HG02973 (cell line): ENCODE measurements at regions not wholly inside any gene's neighbourhood (a gene's known extent, or its start where the extent isn't known, plus 50 kb on each side); places are given as distances from the start of the nearest gene placed in this dataset.

Experiments used
- ATAC-seq: cut with Tn5 transposase; IDR thresholded peaks from one replicate; pipeline ENCODE4 v1.9.1; 2021; ENCODE audit warnings: moderate library complexity; ENCODE audit not compliant: unreplicated experiment

DNA sequence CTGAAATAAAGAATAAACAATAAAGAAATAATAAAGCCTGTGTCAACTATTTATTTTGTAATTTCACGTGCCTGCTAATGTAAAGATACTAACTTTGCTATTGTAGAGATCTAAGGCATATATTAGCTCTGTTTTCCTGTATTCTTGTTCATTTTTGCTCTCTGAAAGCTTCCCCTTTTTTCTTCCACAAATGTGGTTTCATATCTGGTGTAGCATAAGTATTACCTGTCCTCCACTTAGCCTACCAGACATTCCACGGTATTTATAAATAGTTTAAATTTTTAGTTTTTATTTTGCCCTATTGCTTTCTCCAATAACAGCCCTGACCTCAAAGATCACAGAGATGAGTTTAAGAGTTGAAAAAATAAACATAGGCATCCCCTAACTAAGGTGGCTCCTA, 92.6 kb upstream of the ATP2B1 start:
- no peak for ATAC-seq

DNA sequence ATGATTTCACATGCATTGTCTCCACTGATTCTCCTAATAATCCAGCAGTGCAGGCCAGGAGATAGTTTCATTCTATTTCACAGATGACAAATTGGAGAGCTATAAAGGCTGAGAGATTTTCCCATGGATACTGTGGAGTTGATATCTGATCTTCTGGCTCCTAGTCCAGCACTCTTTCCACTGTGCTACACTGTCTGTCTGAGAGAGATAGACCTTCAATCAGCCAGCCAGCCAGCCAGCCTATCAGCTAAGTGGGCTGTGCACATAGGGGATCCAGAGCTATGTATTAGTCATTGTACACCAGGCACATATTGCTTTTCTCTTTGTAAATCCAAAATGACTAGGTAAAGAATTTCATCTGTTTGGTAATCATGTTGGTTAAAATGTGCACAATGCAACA, 91.8 kb upstream of the ATP2B1 start:
- no peak for ATAC-seq

DNA sequence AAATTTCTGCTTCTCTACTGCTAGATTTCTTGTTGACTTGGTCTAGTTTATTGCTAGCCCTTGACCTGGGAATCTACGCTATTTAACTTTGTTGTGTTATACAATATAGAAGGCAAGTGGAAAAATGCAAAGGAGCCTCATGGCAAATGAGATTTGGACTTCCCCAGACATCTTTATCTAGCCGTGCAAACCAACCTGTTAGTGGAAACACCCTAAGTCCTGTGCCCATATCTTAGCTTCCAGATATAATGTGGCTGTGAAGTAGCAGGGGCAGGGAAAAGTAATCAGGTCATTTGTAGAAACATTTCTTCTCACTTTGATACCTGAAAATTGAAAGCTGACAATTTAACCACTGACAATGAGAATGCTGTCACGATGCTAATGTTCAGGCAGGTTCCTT, 90.7 kb upstream of the ATP2B1 start:
- no peak for ATAC-seq

DNA sequence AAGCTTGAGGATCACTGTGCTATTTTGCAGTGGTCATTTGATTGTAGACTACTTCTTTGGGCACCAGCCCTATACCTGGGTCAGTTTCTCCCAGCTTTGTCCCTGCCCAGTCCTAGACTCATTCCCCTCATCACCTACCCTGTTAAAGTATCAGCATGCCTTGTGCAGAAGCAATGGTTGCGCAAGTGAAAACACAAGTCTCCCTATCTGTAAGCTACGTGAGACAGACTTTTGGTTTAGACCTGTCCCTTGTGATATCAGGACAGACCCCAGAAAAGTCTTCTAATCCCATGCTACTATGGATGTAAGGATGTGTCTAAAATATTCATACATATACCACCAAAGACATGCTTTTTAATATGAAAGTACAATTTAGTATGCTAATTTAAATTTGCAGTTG, 88.8 kb upstream of the ATP2B1 start:
- ATAC-seq = no peak

DNA sequence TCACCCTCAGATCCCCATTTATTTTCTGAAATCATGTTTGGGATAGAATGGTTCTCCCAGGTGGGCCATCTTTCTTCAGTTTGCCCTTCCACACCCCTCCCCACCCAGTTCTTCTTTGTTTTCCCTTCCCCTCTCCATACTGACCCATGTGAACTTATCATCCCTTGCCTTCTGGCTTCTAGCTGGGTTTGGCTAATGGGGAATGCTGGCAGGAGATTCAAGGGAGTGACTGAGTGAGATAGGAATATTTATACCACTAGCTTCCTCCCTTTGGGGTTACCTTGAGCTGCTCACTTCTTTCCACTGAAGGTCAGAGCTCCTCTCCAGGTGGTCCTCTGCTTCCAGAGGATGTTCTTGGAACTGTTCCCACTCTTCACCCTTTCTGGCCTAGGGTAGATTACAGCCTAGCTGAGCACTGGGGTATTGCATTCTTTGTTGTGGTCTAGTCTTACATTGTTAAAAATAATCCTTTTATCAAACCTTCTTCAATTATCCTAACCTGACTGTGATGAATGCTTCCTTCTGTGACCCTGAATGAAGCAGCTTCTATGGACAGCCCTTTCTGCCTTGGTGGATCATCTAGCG, 88.3 kb upstream of the ATP2B1 start:
- ATAC-seq = no peak

DNA sequence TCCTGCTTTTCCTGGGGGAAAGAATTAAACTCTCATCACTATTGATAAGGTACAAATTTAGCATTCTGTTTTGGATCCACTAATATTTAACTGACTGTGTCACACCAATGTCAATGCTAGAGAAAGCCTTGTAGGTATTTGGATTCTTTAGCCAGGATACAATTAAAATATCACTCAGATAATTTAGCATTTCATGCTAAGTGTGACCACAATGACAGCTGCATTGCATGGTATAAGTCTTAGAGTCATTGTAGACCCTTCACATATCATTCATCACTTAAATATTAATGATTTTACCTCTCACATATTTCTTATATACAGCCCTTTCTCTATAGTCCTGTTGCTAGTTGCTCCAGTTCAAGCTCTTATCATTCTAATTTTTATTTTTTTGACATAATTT, 85.3 kb upstream of the ATP2B1 start:
- no peak for ATAC-seq

DNA sequence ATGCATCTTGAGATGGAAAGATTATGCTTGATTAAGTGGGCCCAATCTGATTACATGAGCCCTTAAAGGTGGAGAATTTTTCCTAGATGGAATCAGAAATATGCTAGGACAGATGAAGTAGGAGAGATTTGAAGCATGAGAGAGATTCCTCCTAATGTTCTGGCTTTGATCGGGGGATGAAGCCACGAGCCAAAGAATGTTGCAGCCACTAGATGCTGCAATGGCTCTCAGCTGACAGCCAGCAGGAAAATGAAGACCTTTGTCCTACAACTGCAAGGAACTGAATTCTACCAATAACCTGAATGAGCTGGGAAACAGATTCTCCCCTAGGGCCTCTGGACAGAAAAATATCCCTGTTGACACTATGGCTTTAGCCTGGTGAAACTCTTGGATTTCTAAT, 82.6 kb upstream of the ATP2B1 start:
- no peak for ATAC-seq

DNA sequence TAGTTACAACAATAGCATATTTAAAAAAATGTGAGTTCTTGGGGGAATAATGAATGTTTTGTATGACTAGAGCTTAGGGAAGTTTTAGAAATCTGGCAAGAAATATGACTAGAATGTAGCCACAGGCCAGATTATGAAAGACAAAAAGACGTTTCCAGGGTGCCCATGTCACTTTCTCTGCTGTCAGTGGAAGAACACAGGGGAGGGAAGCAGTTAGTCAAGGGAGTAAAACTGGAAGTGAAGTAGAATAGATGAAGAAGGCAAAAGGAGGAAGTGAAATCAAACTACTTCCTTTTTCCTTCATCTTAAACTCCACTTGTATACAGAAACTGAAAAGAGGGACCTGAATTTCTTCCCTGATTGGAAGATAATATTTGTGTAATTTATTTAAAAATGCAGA, 81.2 kb upstream of the ATP2B1 start:
- ATAC-seq = peak; percentile 88

DNA sequence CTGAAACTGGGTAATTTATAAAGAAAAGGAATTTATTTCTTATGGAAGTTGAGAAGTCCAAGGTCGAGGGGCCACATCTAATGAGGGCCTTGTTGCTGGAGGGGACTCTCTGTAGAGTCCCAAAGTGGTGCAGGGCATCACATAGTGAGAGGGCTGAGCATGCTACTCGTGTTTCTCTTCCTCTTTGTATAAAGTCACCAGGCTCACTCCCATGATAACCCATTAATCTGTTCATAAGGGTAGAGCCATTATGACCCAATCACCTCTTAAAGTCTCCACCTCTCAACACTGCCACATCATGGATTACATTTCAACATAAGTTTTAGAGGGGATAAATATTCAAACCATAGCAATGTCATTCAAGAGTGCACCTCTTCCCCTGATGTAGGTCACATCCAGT, 79.1 kb upstream of the ATP2B1 start:
- no peak for ATAC-seq

DNA sequence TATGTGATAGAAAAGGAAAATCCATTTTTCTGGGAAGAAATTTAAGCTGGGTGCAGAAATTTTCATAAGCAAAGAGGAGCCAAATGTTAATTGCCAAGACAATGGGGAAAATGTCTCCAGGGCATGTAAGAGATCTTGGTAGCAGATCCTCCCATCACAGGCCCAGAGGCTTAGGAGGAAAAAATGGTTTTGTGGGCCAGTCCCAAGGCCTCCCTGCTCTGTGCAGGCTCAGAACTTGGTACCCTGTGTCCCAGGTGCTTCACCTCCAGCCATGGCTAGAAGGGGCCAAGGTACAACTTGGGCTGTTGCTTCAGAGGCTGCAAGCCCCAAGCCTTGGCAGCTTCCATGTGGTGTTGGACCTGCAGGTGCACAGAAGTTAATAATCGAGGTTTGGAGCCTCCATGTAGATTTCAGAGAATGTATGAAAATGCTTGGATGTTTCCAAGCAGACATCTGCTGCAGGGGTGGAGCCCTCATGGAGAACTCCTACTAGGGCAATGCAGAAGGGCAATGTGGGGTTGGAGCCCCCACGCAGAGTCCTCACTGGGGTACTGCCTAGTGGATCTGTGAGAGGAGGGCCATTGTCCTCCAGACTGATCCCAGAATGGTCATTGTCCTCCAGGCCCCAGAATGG, 77.7 kb upstream of the ATP2B1 start:
- no peak for ATAC-seq

DNA sequence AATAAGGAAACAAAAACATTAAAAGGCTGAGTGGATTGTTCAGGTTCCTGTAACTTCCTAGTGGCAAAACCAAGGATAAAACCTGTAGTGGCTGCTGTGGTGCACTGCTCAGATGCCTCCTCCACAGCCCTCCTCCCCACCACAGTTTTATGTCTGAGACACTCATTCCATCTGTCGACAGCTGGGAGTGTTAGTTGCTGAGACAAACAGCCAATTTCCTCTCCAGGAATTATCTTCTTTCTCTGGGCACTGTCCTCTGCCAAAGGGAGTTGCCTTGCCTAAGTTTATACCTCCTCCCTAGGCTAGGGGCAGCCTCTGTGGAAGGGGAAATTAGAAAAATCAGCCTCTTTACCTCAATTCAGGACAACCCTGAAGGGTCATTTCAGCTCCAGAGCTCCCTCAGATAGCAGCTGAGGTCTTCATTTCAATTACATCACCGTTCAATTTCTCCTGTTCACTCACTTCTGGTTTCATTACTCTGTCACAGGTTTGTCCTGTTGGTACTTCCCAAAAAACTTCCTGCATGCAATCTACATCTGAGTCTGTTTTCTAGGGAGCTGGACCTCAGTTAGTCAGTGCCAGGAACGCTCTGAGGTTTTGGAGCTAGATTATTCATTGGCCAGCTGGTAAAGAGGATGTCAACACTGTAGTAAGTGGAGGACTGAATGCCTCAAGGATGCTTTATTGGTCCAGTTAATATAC, 74.9 kb upstream of the ATP2B1 start:
- ATAC-seq = no peak

DNA sequence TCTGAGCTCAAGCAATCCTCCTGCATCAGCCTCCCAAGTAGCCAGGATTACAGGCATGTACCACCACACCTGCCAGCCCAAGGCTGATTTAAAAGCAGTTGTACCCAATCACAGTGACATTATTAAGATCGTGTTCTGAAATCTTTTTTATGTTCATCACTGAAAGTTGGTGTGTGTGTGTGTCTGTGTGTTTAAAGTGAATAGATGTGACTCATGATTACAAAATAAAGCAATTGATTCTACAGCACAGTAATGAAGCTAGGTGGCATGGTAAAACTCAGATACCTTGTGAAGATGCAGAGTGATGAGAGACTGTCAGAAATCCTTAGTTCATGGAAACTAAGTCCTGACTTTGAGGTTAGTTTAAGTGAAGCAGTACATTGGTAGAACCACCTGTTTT, 74.2 kb upstream of the ATP2B1 start:
- no peak for ATAC-seq

DNA sequence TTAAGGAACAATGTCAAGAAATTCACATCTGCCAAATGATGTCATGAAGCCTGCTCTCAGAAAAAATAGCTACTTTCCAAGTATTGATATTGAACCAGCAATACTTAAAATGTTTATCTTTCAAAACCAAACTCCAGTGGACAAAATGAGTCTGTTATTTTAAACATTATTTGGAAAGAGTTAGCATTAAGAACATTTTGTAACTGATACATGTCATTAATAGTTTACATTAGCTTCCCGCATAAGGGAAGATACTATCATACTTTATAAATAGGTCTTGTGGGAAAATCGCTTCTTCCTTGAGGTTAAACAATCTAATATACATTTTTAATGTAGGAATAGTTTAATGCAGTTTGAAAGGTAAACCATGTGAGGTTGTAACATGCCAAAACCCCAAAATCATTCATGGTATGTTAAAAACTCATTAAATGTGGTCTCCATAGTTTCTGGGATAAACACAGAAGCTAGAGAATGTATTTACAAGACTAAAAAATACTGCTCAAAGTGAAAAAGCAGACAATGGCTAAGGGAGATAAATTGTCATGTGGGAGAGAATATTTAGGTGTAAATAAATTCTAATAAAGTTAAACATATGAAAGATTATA, 73.4 kb upstream of the ATP2B1 start:
- ATAC-seq = no peak

DNA sequence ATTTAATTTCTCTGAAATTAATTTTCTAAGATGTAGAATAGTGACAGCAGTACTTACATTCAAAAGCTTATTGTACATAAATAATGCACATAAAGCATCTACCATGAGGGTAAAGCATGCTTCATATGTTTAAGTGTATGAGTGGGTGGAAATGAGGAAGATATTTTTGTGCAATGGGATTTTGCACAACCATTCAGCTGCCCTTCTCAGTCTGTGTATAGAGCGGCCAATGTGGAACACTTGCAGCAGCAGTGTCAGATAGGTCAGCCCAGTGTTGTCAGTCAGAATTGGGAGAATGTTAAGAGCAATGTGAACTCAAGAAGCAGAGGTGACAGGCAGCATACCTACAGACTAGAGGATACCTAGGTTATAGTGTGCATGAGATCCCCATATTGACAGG, 72.5 kb upstream of the ATP2B1 start:
- no peak for ATAC-seq

DNA sequence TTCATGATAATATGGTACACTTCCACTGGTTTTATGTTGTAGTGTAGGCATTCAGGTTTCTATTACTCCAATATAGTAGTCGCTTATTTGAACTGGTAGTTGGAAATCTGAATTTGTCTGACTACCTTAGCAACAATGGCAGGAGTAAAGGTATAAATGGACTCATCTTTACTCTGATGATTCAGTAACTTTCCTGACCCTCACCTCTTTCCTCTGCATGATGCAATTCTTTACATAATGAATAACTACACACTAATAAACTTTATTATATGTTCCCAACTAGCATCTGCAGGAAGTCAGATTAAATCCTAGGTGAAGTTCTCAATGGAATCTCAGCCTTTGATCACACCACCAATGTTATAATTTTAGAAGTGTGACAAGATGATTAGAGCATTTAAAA, 70.5 kb upstream of the ATP2B1 start:
- ATAC-seq = no peak

DNA sequence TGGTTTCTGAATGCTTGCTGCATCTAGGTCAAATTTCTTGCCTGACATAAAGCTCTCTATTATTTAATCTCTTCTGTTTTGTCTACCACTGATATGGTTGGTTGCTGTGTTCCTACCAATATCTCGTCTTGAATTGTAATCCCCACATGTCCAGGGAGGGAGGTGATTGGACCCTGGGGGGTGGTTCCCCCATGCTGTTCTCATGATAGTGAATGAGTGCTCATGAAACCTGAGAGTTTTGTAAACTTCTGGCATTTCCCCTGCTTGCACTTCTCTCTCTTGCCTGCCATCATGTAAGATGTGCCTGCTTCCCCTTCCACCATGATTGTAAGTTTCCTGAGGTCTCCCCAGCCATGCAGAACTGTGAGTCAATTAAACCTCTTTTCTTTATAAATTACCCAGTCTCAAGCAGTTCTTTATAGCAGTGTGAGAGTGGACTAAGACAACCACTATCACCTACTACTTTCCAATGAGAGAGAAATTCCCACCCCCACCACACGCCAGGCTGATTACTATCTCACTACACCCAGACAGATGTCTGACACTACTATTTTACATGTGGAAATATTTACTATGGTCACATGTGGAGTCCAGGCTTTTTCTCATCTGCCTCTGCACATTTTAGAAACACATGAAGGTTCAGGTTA, 69.2 kb upstream of the ATP2B1 start:
- no peak for ATAC-seq

DNA sequence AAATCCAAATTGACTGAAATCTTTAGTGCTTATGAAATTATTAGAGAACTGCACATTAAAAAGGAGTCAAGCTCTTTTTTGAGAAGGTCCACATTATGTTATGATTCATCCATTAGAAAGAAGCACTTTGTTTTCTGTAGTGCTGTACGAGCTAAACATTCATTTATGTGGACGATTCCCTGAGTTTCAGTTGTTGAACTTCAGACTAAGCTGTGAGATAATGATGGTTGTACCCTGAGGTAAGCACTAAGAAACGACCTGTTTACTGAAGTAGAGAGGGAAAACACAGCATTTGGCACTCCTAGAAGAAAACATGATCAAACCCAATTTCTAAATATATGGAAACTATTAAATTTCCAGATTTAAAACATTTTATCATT, 67.3 kb upstream of the ATP2B1 start:
- ATAC-seq = no peak

DNA sequence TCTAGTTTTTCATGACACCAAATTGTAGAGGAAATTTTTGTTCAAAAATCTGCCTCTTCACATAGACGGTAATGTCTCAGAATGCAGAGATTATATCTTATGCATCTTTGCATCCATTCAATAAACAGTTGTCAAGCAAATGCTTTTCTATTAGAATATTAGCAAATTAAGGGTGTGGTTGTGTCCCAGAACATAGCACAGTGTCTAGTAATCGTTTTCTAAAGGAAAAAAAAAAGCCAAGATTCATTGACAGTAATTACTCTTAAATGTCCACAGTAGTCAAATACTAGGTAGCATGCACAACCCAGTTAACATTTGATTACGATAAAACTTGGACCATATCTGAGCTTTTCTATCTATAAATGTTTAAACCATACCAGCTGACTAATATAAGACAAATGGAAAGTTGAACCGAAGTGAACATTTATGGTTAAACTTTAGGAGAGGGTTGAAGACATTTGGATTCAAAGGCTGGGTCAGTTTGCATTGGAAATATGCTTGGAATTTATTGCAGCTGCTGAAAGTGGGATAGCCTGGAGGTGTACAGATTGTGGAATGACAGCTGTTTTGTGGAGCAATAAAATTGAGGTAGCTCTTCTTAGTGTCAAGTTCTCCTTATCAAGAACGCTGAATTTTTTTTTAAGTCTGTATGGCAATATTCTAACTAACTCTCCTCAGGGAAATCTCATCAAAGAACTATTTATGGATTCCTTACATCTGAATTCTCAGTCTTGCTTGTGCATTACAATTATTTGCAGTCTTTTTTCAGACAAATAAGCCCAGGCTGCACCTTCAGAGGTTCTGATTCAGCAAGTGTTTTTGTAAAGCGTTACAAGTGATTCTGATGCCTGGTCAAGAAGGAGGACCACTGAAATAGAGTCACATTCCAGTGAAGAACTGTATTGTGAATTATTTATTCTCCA, 66.7 kb upstream of the ATP2B1 start:
- ATAC-seq = no peak

DNA sequence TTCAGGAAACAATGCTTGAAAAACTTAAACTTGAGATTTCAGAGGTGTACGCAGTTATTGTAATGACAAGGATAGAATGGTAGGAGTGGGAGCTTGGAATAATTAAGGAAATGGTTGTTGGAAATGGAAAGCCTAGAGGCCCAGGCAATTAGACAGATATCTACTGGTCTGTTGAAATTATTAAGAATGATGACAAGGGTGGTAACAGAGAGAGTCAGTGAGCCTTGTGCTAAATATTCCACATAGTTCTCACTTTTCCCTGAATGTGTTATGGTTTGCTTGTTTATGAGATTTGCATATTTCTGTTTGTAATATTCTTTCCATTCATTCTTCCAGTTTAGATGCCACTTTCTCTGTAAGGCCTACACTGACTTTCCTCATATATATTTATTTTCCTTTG, 66.0 kb upstream of the ATP2B1 start:
- ATAC-seq = no peak

DNA sequence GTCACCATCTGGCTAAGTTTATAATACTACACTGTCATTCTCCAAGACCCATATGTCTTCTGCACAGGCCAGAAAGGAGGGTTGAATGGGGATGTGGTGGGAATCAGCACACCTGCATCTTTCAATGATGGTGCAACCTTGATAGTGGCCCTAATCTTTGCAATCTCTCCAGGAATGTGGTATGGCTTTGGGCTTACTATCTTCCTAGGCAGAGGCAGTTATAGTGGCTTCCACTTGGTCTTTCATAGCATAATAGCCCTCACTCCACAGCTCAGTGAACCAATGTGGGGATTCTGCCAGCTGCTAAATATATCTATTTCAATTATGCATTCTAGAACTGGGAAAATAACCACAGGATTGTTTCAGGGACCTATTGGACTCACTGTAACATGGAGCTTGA, 61.8 kb upstream of the ATP2B1 start:
- no peak for ATAC-seq

DNA sequence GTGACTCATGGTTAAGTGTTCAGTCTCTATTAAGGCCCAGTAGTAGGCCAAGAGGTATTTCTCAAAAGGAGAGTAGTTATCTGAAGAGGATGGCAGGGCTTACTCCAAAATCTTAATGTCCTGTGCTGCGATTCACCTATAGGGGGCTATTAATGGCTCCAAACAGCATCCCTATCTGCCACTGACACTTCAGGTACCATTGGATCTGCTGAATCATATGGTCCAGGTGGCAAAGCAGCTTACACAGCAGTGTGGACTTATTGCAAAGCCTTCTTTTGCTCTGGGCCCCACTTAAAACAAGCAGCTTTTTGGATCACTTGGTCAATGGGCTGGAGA, 60.8 kb upstream of the ATP2B1 start:
- ATAC-seq = no peak
